ENCODE measurements at regions not wholly inside any gene's neighbourhood (a gene's known extent, or its start where the extent isn't known, plus 50 kb on each side); places are given as distances from the start of the nearest gene placed in this dataset.

- no peak for TF ChIP-seq CTCF (IDR thresholded peaks at IDR 0.05; ENCODE audit: control extremely low read depth in 1 of 3, insufficient read depth in 1 of 3, low read depth in 1 of 3, low read length in 3 of 3)
These were observed 120.5 kb upstream of the PEG3 start (continued) for GRCh38 chr19:56960959-56961543.
